ENCODE measurements at regions not wholly inside any gene's neighbourhood (a gene's known extent, or its start where the extent isn't known, plus 50 kb on each side); places are given as distances from the start of the nearest gene placed in this dataset.

- DNase-seq (ENCODE audit: low read depth, low spot score), result no peak
These were observed 51.9 kb upstream of the TMC3 start for GRCh38 chr15:81425905-81426304.

Measured in smooth muscle cell of the brain vasculature (primary cell).